ENCODE measurements at regions not wholly inside any gene's neighbourhood (a gene's known extent, or its start where the extent isn't known, plus 50 kb on each side); places are given as distances from the start of the nearest gene placed in this dataset.
"Not testable (repeated sequence)": the region's sequence is repeated elsewhere in the genome, so short reads cannot be mapped to it uniquely, and the experiment has no call there.

DNA sequence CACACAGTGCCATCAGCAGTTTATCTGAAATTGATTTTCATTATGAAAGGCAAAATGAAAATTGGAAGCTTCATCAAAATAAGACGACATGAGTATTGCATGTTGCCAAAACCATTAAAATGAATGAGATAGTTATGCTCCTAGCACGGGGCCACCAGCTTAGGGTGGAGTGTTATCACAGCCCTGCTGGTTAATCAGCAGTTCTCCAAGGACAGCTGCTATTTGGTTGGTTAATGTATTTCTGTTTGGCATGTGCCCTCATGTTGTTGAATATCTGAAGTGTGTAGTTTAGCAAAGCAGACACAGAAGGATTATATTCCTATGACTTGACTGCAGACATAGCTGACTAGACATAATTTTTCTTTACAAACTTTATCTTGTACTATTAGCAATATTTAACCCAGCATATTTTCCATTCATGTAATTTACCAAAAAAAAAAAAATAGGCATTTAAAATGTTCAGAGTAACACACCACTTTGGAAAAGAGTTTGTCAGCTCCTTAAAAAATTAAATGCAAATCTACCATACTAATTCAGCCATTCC, 98.6 kb upstream of the PIK3R1 start:
- H3K27ac ChIP-seq = no peak overlapping the region
- H3K4me3 ChIP-seq = no peak overlapping the region

GRCh38 chr5:68116408-68116807, 99.1 kb upstream of the PIK3R1 start:
- Histone ChIP-seq H3K27ac (no peak overlapping the region), H3K4me3 (no peak overlapping the region)

- H3K27ac ChIP-seq = no peak overlapping the region
- H3K4me3 ChIP-seq = no peak overlapping the region
Observed at GRCh38 chr5:68115584-68115983, 100.0 kb upstream of the PIK3R1 start.

DNA sequence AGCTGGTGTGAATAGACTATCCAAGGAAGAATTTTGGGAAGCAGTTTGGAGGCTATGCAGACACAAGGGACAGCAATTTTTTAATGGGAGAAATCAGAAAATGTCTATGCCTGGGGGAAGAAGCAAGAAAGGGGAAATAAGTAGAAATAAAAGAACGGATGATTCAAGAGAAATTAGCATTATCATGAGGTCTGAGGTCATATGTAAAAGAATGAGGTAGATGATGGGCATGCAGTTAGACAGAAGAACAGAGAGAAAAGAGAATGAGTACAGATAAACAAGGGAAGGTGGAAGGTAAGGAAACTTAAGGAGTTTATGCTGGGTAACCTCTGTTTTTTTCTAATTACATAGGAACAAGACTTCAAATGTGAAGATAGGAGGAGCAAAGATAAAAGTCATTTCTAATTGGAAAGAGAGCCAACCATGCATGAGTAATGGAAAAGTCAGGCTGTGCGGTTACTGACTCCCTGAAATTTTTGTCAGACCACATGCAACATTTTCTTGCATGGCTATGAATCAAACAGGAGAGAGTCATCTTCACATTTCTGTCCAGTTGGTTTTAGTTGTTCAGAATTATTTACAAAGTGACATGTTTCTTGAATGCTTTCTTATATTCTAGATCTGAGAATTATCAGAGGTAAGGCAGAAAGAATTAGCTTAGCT, 101.0 kb upstream of the PIK3R1 start:
- peak overlapping the region in 7 of 21 experiments; percentile 13 to 69 (median 54) for H3K27ac ChIP-seq
- no peak overlapping the region for H3K4me3 ChIP-seq

- H3K4me3 ChIP-seq = no peak overlapping the region
- H3K27ac ChIP-seq = no peak overlapping the region
Observed at GRCh38 chr5:68112658-68113057, 102.9 kb upstream of the PIK3R1 start.

GRCh38 chr5:68110894-68111293, 104.7 kb upstream of the PIK3R1 start:
- Histone ChIP-seq H3K4me3 (no peak overlapping the region), H3K27ac (no peak overlapping the region)

DNA sequence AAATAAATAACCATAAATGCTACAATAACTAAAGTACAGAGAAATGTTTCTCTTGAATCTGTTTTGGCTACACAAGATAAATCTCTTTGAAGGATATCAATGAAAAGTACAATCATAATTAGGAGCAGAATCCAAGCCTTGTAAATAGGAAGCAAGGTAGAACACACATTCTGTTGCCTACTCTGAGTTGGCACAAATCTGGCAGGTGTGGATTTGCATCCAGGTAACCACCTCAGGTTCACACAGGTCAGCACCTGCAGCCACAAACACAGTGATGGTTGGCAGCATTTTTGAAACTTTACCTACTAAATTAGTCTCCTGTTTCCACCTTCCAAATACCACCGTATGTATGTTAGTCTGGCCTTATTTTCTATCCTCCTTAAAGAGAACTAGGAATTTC, 105.3 kb upstream of the PIK3R1 start:
- no peak overlapping the region for H3K27ac ChIP-seq
- no peak overlapping the region for H3K4me3 ChIP-seq

DNA sequence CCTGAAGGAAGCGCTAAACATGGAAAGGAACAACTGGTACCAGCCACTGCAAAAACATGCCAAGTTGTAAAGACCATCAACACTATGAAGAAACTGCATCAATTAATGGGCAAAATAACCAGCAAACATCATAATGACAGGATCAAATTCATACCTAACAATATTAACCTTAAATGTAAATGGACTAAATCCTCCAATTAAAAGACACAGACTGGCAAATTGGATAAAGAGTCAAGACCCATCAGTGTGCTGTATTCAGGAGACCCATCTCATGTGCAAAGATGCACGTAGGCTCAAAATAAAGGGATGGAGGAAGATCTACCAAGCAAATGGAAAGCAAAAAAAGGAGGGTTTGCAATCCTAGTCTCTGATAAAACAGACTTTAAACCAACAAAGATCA, 111.3 kb upstream of the PIK3R1 start:
- not testable (repeated sequence) for H3K27ac ChIP-seq, H3K4me3 ChIP-seq

GRCh38 chr5:68103297-68103696, 112.3 kb upstream of the PIK3R1 start:
- not testable (repeated sequence) for H3K4me3 ChIP-seq

GRCh38 chr5:68099327-68099726, 116.2 kb upstream of the PIK3R1 start:
- no peak overlapping the region for H3K27ac ChIP-seq
- no peak overlapping the region for H3K4me3 ChIP-seq

More at GRCh38 chr5:68103297-68103696, 112.3 kb upstream of the PIK3R1 start:
- not testable (repeated sequence) for H3K27ac ChIP-seq

- no peak overlapping the region for H3K27ac ChIP-seq
- no peak overlapping the region for H3K4me3 ChIP-seq
Observed at GRCh38 chr5:68093455-68094159, 121.9 kb upstream of the PIK3R1 start.

GRCh38 chr5:68088302-68088701, 127.3 kb upstream of the PIK3R1 start:
- peak overlapping the region in 7 of 21 experiments; percentile 13 to 73 (median 33) for H3K27ac ChIP-seq

DNA sequence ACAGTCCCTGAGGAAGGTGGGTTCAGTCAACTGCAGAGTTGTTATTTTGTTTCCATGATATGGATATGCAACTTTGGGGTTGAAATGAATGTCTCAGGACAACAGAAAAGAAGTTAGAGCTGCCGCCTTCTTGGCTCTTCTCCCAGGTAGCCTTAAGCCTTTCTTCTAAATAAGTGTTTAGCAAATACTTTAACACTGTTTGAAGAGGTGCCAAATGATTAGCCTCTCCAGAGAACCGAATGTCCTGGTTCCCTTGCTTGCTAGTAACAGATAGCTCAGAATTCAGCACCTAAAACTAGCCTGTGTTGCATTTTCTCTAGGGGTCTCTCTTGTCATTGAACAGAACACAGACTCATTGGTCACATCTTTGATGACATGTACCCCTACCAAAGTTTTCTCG, 127.7 kb upstream of the PIK3R1 start:
- peak overlapping the region in 8 of 21 experiments; percentile 13 to 73 (median 32) for H3K27ac ChIP-seq
- H3K4me3 ChIP-seq = no peak overlapping the region

More at GRCh38 chr5:68088302-68088701, 127.3 kb upstream of the PIK3R1 start:
- H3K4me3 ChIP-seq = no peak overlapping the region

- Histone ChIP-seq H3K27ac (peak overlapping the region in 12 of 21 experiments; percentile 17 to 73 (median 42)), H3K4me3 (no peak overlapping the region)
Observed at GRCh38 chr5:68086857-68087256, 128.7 kb upstream of the PIK3R1 start.

DNA sequence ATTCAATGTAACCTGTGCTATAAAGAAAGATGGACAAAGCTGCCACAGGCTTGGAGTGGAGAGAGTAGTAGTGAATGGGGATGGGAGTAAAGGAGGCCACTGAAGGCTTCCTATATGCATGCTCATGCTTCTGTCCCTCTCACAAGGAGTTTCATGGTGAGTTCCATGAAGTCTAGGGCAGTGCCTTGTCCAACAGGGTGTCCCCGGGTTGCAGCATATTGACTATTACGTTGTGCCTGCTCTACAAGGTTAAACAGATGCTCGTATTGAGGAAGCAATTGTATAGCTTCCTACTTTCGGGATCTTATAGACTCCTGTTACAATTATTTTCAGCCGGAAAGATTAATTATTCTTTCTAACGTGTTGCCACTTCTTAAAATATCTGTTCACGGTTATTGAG, 129.1 kb upstream of the PIK3R1 start:
- Histone ChIP-seq H3K27ac (peak overlapping the region in 9 of 21 experiments; percentile 17 to 73 (median 38)), H3K4me3 (no peak overlapping the region)

- Histone ChIP-seq H3K27ac (no peak overlapping the region), H3K4me3 (no peak overlapping the region)
Observed at GRCh38 chr5:68084396-68084795, 131.2 kb upstream of the PIK3R1 start.

DNA sequence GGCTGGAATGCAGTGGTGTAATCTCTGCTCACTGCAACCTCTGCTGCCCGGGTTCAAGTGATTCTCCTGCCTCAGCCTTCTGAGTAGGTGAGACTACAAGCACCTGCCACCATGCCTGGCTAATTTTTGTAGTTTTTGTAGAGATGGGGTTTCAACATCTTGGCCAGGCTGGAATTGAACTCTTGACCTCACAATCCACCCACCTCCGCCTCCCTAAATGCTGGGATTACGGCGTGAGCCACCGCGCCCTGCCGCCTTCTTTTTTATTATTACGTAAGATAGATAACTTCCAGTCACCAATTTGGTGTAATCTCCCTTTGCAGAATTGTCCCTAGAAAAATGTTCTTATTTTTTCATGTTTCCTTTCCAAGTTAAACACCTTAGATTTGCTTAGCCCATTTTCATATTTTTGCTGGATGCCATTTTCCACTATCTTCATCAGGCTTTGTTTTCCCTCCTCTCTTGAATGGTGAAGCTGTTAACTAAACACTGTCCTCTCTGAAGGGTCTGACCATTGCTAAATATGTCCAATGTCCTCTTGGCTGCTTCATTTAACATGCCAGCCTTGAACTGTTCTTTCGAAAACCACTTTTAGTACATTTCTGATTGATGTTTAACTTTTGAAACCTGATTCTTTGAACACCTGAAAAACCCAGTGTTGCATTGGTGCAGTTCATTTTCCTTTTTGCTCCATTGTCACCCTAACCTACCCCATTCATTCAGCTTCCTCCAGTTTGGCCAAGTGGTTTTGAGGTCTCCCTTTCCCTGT, 135.1 kb upstream of the PIK3R1 start:
- Histone ChIP-seq H3K4me3 (no peak overlapping the region), H3K27ac (no peak overlapping the region)

- H3K27ac ChIP-seq = no peak overlapping the region
- H3K4me3 ChIP-seq = no peak overlapping the region
Observed at GRCh38 chr5:68077349-68077894, 138.1 kb upstream of the PIK3R1 start.

DNA sequence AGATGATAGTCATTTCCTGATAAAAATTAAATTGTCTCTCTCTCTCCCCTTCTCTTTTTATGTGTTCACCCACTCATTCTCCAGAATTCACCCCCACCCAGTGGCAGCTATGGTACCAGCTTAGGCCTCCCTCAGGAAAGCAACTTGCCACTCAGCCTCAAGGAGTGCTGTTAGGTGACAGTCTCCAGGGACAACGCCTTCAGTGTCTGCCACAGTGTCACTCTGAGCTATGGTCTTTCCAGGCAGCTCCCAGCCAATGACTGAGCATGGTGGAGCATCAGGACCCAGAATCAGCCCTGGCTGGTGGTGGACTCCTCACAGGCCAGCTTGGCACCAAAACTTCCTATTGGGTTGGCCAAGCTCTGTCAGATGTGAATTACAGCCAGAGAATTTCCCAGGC, 140.9 kb upstream of the PIK3R1 start:
- H3K27ac ChIP-seq = no peak overlapping the region
- H3K4me3 ChIP-seq = no peak overlapping the region

- no peak overlapping the region for H3K27ac ChIP-seq
- H3K4me3 ChIP-seq = no peak overlapping the region
Observed at GRCh38 chr5:68074048-68074632, 141.4 kb upstream of the PIK3R1 start.

All from skin epidermis (tissue), 12 donors.